Activated effector memory CD4-positive, alpha-beta T cell treated with anti-CD3 and anti-CD28 coated beads, Interleukin-2, amount 50 U/mL, for 16 hours (primary cell): ENCODE measurements at regions not wholly inside any gene's neighbourhood (a gene's known extent, or its start where the extent isn't known, plus 50 kb on each side); places are given as distances from the start of the nearest gene placed in this dataset.

ENCODE experiments used
- DNase-seq: peaks from one replicate; pipeline ENCODE4 v3.0.0-alpha.2; 2020

- no peak for DNase-seq
Measured at GRCh38 chr13:66069570-66069969, 1160.6 kb downstream of the PCDH9 start.

GRCh38 chr13:66068683-66069082, 1161.5 kb downstream of the PCDH9 start:
- no peak for DNase-seq

- no peak for DNase-seq
Measured at GRCh38 chr13:66048888-66049287, 1181.2 kb downstream of the PCDH9 start.

- no peak for DNase-seq
Measured at GRCh38 chr13:66040506-66040905, 1189.6 kb downstream of the PCDH9 start.

GRCh38 chr13:66037096-66037495, 1193.0 kb downstream of the PCDH9 start:
- DNase-seq = no peak

GRCh38 chr13:66036636-66037035, 1193.5 kb downstream of the PCDH9 start:
- DNase-seq = no peak

- DNase-seq = no peak
Measured at GRCh38 chr13:66036024-66036614, 1194.0 kb downstream of the PCDH9 start.

GRCh38 chr13:66033924-66034323, 1196.2 kb downstream of the PCDH9 start:
- no peak for DNase-seq

- DNase-seq = no peak
Measured at GRCh38 chr13:66021846-66022245, 1208.3 kb downstream of the PCDH9 start.

- no peak for DNase-seq
Measured at GRCh38 chr13:66014771-66015170, 1215.4 kb downstream of the PCDH9 start.

- no peak for DNase-seq
Measured at GRCh38 chr13:66009241-66009640, 1220.9 kb downstream of the PCDH9 start.

- no peak for DNase-seq
Measured at GRCh38 chr13:66003558-66003957, 1226.6 kb downstream of the PCDH9 start.

- DNase-seq = no peak
Measured at GRCh38 chr13:66001140-66001539, 1229.0 kb downstream of the PCDH9 start.

GRCh38 chr13:65999411-65999810, 1230.7 kb downstream of the PCDH9 start:
- no peak for DNase-seq

GRCh38 chr13:65990684-65991083, 1239.5 kb downstream of the PCDH9 start:
- no peak for DNase-seq

- DNase-seq = no peak
Measured at GRCh38 chr13:65985612-65986011, 1244.5 kb downstream of the PCDH9 start.

GRCh38 chr13:65977525-65977924, 1252.6 kb downstream of the PCDH9 start:
- DNase-seq = no peak

GRCh38 chr13:65971541-65971940, 1258.6 kb downstream of the PCDH9 start:
- DNase-seq = no peak

GRCh38 chr13:65966991-65967451, 1263.1 kb downstream of the PCDH9 start:
- DNase-seq = no peak

- no peak for DNase-seq
Measured at GRCh38 chr13:65965501-65965900, 1264.6 kb downstream of the PCDH9 start.

GRCh38 chr13:65964672-65965071, 1265.5 kb downstream of the PCDH9 start:
- DNase-seq = no peak

GRCh38 chr13:65959305-65959704, 1270.8 kb downstream of the PCDH9 start:
- no peak for DNase-seq

- no peak for DNase-seq
Measured at GRCh38 chr13:65946387-65946786, 1283.7 kb downstream of the PCDH9 start.

GRCh38 chr13:65943708-65944107, 1286.4 kb downstream of the PCDH9 start:
- DNase-seq = no peak

- DNase-seq = no peak
Measured at GRCh38 chr13:65943024-65943423, 1287.1 kb downstream of the PCDH9 start.
